Lower leg skin (tissue), 3 donors: ENCODE measurements at regions not wholly inside any gene's neighbourhood (a gene's known extent, or its start where the extent isn't known, plus 50 kb on each side); places are given as distances from the start of the nearest gene placed in this dataset.

Experiments
- POLR2A ChIP-seq, 2 donors: fragments of 450-650 bp; IDR thresholded peaks; one replicate each; pipeline ENCODE4 v1.6.1; 2016 to 2017; ENCODE audit warnings: antibody characterized with exemption in 2 of 2, mild to moderate bottlenecking in 1 of 2, moderate library complexity in 1 of 2
- TF ChIP-seq, protein P1 (sequence below), 3 donors: fragments of 450-650 bp; IDR thresholded peaks; one replicate each; pipeline ENCODE4 v1.5.1; 2016; ENCODE audit warnings: antibody characterized with exemption in 3 of 3, mild to moderate bottlenecking in 3 of 3, moderate library complexity in 2 of 3

DNA sequence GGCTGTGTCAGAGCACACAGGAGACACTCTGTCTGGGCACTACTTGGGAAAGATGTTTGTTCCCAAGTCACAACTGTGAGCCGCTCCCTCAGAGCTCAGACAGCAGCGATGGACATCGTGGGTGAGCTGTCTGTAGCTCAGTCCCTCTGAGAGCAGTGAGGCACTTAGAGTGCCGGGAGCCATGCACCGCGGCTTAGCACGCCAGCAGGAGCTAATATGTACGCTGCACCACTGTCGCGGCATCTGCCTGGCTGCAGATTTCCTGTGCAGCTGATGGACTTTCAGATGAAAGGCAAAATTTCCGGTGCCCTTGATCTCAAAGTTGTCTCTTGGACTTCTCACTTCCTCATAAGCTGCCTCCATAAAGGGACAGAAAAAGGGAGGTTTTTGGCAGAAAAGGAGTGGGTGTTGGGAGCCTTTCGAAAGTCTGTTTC is 92.8 kb upstream of the ZNF469 start:
- TF ChIP-seq, protein P1, sequence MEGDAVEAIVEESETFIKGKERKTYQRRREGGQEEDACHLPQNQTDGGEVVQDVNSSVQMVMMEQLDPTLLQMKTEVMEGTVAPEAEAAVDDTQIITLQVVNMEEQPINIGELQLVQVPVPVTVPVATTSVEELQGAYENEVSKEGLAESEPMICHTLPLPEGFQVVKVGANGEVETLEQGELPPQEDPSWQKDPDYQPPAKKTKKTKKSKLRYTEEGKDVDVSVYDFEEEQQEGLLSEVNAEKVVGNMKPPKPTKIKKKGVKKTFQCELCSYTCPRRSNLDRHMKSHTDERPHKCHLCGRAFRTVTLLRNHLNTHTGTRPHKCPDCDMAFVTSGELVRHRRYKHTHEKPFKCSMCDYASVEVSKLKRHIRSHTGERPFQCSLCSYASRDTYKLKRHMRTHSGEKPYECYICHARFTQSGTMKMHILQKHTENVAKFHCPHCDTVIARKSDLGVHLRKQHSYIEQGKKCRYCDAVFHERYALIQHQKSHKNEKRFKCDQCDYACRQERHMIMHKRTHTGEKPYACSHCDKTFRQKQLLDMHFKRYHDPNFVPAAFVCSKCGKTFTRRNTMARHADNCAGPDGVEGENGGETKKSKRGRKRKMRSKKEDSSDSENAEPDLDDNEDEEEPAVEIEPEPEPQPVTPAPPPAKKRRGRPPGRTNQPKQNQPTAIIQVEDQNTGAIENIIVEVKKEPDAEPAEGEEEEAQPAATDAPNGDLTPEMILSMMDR (IDR thresholded peaks at IDR 0.05) = no peak
- TF ChIP-seq POLR2A (IDR thresholded peaks at IDR 0.05) = no peak
